GM12864 (cell line): ENCODE measurements at regions not wholly inside any gene's neighbourhood (a gene's known extent, or its start where the extent isn't known, plus 50 kb on each side); places are given as distances from the start of the nearest gene placed in this dataset.
"Not testable (repeated sequence)": the region's sequence is repeated elsewhere in the genome, so short reads cannot be mapped to it uniquely, and the experiment has no call there.

ENCODE experiments used
- DNase-seq: peaks from one replicate; pipeline ENCODE4 v3.0.0-alpha.2; 2011; ENCODE audit warnings: low read depth
- H3K4me3 ChIP-seq: 2 replicates; pipeline ENCODE4 v1.5.1; 2011; ENCODE audit warnings: mild to moderate bottlenecking, low read depth, low read length, control low read depth
- TF ChIP-seq, protein P1 (sequence below): IDR thresholded peaks from 2 replicates; pipeline ENCODE4 v1.5.1; 2011; ENCODE audit warnings: low read depth, mild to moderate bottlenecking, moderate library complexity, low read length, control low read depth, inconsistent platforms; ENCODE audit errors: missing control alignments

GRCh38 chr1:100657876-100658715 lies 61.4 kb upstream of the VCAM1 start:
- no peak for DNase-seq

GRCh38 chr1:100658716-100659026 lies 60.9 kb upstream of the VCAM1 start:
- H3K4me3 ChIP-seq, result no peak overlapping the region
- TF ChIP-seq, protein P1, sequence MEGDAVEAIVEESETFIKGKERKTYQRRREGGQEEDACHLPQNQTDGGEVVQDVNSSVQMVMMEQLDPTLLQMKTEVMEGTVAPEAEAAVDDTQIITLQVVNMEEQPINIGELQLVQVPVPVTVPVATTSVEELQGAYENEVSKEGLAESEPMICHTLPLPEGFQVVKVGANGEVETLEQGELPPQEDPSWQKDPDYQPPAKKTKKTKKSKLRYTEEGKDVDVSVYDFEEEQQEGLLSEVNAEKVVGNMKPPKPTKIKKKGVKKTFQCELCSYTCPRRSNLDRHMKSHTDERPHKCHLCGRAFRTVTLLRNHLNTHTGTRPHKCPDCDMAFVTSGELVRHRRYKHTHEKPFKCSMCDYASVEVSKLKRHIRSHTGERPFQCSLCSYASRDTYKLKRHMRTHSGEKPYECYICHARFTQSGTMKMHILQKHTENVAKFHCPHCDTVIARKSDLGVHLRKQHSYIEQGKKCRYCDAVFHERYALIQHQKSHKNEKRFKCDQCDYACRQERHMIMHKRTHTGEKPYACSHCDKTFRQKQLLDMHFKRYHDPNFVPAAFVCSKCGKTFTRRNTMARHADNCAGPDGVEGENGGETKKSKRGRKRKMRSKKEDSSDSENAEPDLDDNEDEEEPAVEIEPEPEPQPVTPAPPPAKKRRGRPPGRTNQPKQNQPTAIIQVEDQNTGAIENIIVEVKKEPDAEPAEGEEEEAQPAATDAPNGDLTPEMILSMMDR, result no peak
- DNase-seq, result no peak

More at GRCh38 chr1:100657876-100658715, 61.4 kb upstream of the VCAM1 start:
- no peak overlapping the region for H3K4me3 ChIP-seq
- TF ChIP-seq, protein P1, result no peak

DNA sequence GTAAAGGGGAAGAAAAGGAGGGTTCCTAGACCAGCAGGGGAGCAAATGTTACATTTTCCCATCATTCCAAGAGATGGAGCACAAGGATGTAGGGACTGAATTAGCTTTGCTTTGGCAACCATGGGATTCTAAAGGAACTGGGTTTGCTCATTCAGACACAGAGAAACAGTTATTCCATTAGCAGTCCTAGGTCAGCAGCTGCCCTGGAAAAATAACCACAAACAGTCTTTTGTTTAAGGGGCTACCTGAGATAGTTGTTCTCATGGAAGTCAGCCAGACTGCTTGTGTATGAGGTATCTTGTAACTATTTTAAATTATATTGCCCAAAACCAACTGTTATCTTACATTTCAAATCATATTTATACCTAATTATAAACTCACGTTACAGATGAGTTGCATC lies 58.4 kb upstream of the VCAM1 start:
- no peak overlapping the region for H3K4me3 ChIP-seq
- DNase-seq, result no peak
- TF ChIP-seq, protein P1, result no peak

DNA sequence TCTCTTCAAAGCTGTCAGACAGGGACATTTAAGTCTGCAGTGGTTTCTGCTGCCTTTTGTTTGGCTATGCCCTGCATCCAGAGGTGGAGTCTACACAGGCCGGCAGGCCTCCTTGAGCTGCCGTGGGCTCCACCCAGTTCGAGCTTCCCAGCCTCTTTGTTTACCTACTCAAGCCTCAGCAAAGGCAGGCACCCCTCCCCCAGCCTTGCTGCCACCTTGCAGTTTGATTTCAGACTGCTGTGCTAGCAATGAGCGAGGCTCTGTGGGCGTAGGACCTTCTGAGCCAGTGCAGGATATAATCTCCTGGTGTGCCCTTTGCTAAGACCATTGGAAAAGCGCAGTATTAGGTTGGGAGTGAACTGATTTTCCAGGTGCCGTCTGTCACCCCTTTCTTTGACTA lies 51.0 kb upstream of the VCAM1 start:
- not testable (repeated sequence) for DNase-seq

More for the DNA sequence above, 51.0 kb upstream of the VCAM1 start:
- H3K4me3 ChIP-seq, result not testable (repeated sequence)
